ENCODE measurements at regions not wholly inside any gene's neighbourhood (a gene's known extent, or its start where the extent isn't known, plus 50 kb on each side); places are given as distances from the start of the nearest gene placed in this dataset.
"Not testable (repeated sequence)": the region's sequence is repeated elsewhere in the genome, so short reads cannot be mapped to it uniquely, and the experiment has no call there.

GRCh38 chr2:153420394-153420793, 58.2 kb downstream of the RPRM start:
- no peak for DNase-seq (ENCODE audit: low spot score)

- no peak for DNase-seq (ENCODE audit: low spot score)
Observed at GRCh38 chr2:153417077-153417476, 61.5 kb downstream of the RPRM start.

- DNase-seq (ENCODE audit: low spot score) = no peak
Observed at GRCh38 chr2:153416071-153416470, 62.5 kb downstream of the RPRM start.

GRCh38 chr2:153408710-153409385, 69.7 kb downstream of the RPRM start:
- no peak for DNase-seq (ENCODE audit: low spot score)

GRCh38 chr2:153405196-153405595, 73.4 kb downstream of the RPRM start:
- DNase-seq (ENCODE audit: low spot score) = no peak

GRCh38 chr2:153404792-153405191, 73.8 kb downstream of the RPRM start:
- no peak for DNase-seq (ENCODE audit: low spot score)

- no peak for DNase-seq (ENCODE audit: low spot score)
Observed at GRCh38 chr2:153403940-153404339, 74.6 kb downstream of the RPRM start.

GRCh38 chr2:153403352-153403751, 75.2 kb downstream of the RPRM start:
- not testable (repeated sequence) for DNase-seq (ENCODE audit: low spot score)

GRCh38 chr2:153394686-153395085, 83.9 kb downstream of the RPRM start:
- DNase-seq (ENCODE audit: low spot score) = no peak

GRCh38 chr2:153394247-153394646, 84.3 kb downstream of the RPRM start:
- no peak for DNase-seq (ENCODE audit: low spot score)

GRCh38 chr2:153393518-153393917, 85.0 kb downstream of the RPRM start:
- DNase-seq (ENCODE audit: low spot score) = no peak

- DNase-seq (ENCODE audit: low spot score) = no peak
Observed at GRCh38 chr2:153391131-153391530, 87.4 kb downstream of the RPRM start.

GRCh38 chr2:153388246-153388645, 90.3 kb downstream of the RPRM start:
- DNase-seq (ENCODE audit: low spot score) = no peak

GRCh38 chr2:153387203-153387602, 91.4 kb downstream of the RPRM start:
- no peak for DNase-seq (ENCODE audit: low spot score)

- DNase-seq (ENCODE audit: low spot score) = no peak
Observed at GRCh38 chr2:153386481-153386897, 92.1 kb downstream of the RPRM start.

- no peak for DNase-seq (ENCODE audit: low spot score)
Observed at GRCh38 chr2:153373510-153374279, 104.9 kb downstream of the RPRM start.

GRCh38 chr2:153360239-153360638, 118.3 kb downstream of the RPRM start:
- no peak for DNase-seq (ENCODE audit: low spot score)

GRCh38 chr2:153354377-153354776, 124.2 kb downstream of the RPRM start:
- DNase-seq (ENCODE audit: low spot score) = no peak

GRCh38 chr2:153349603-153350002, 129.0 kb downstream of the RPRM start:
- no peak for DNase-seq (ENCODE audit: low spot score)

GRCh38 chr2:153347818-153348495, 130.6 kb downstream of the RPRM start:
- no peak for DNase-seq (ENCODE audit: low spot score)

GRCh38 chr2:153320879-153321278, 157.7 kb downstream of the RPRM start:
- no peak for DNase-seq (ENCODE audit: low spot score)

- no peak for DNase-seq (ENCODE audit: low spot score)
Observed at GRCh38 chr2:153311432-153311831, 167.1 kb downstream of the RPRM start.

GRCh38 chr2:153308466-153308865, 170.1 kb downstream of the RPRM start:
- DNase-seq (ENCODE audit: low spot score) = no peak
